ENCODE measurements at regions not wholly inside any gene's neighbourhood (a gene's known extent, or its start where the extent isn't known, plus 50 kb on each side); places are given as distances from the start of the nearest gene placed in this dataset.
A peak's percentile ranks its signal among the peaks of the same experiment; 100 is the strongest.

DNA sequence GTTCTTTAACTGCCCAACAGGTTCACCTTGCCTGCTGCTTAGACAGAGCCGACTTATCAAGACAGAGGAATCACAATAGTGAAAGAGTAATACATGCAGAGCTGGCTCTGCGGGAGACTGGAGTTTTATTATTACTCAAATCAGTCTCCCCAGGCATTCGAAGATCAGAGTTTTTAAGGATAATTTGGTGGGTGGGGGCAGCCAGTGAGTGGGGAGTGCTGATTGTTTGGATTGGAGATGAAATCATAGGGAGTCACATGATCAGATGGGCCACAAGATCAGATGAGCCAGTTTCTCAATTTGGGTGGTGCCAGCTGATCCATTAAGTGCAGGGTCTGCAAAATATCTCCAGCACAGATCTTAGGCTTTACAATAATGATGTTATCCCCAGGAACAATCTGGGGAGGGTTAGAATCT, 131.3 kb downstream of the AKR1D1 start:
- Histone ChIP-seq H3K9me3 (ENCODE audit: control insufficient read depth, low read length) (peaks cover 4% of the 10 kb centered on the region), H3K4ac (ENCODE audit: low read depth in 1 of 2, low read length in 2 of 2) (no peak overlapping the region), H3K27me3 (ENCODE audit: control insufficient read depth in 1 of 2, insufficient read depth in 1 of 2, low read length in 2 of 2) (no peaks in the 10 kb centered on the region), H3K14ac (ENCODE audit: low read length in 2 of 2) (no peak overlapping the region), H2BK15ac (ENCODE audit: low read depth, poor library complexity, severe bottlenecking) (no peak overlapping the region), H3K4me3 (ENCODE audit: insufficient read depth in 1 of 2, low read depth in 1 of 2, low read length in 2 of 2) (no peak overlapping the region), H3K9ac (ENCODE audit: low read length) (no peak overlapping the region), H2AK5ac (ENCODE audit: low read length, severe bottlenecking) (no peak overlapping the region), H4K8ac (ENCODE audit: low read length) (no peak overlapping the region), H3K23ac (ENCODE audit: low read length in 2 of 2) (no peak overlapping the region), H3K79me1 (replicated peaks; ENCODE audit: low read length, poor library complexity, severe bottlenecking) (no peaks in the 10 kb centered on the region), H4K91ac (ENCODE audit: low read length) (no peak overlapping the region), H2BK12ac (ENCODE audit: low read length in 2 of 2) (no peak overlapping the region), H3K4me1 (ENCODE audit: control insufficient read depth, insufficient read depth, low read depth, low read length) (peaks cover 5% of the 10 kb centered on the region), H2BK5ac (ENCODE audit: low read depth, low read length, poor library complexity, severe bottlenecking) (no peak overlapping the region), H2BK120ac (ENCODE audit: low read depth, low read length) (no peak overlapping the region), H3K18ac (ENCODE audit: low read depth in 1 of 2, low read length in 2 of 2) (no peak overlapping the region), H3K4me2 (ENCODE audit: low read length, poor library complexity, severe bottlenecking) (no peak overlapping the region), H2AFZ (ENCODE audit: low read depth, low read length) (no peak overlapping the region), H3K27ac (ENCODE audit: low read length, poor library complexity, severe bottlenecking) (no peak overlapping the region), H3K36me3 (ENCODE audit: control insufficient read depth in 1 of 2, insufficient read depth in 2 of 2, low read depth in 1 of 2, low read length in 2 of 2) (no peaks in the 10 kb centered on the region)
- no peak for DNase-seq
- WGBS = 74% methylated on average over 3 of the region's 3 CpGs

DNA sequence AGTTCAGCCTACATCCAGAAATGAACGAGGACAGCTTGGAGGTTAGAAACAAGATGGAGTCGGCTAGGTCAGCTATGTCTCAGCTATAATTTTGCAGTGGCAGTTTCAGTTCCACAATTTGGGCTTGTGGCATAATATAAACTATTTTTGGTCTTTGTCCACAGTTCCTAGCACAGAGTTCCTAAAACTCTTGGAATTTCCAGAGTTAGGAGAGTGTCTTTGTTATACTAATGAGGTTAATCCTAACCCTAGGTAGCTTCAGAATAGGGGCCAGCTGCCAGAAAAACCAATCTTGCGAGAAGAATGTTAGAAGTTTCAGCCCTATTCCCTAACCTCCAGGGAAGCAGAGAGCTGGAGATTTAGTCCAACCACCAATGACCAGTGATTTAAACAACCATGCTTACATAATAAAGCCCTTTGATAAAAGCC, 131.9 kb downstream of the AKR1D1 start:
- H2BK5ac ChIP-seq (ENCODE audit: low read depth, low read length, poor library complexity, severe bottlenecking) = no peak overlapping the region
- peaks cover 4% of the 10 kb centered on the region for H3K9me3 ChIP-seq (ENCODE audit: control insufficient read depth, low read length)
- peaks cover 5% of the 10 kb centered on the region for H3K4me1 ChIP-seq (ENCODE audit: control insufficient read depth, insufficient read depth, low read depth, low read length)
- DNase-seq = no peak
- H3K27me3 ChIP-seq (ENCODE audit: control insufficient read depth in 1 of 2, insufficient read depth in 1 of 2, low read length in 2 of 2) = no peaks in the 10 kb centered on the region
- no peak overlapping the region for H3K9ac ChIP-seq (ENCODE audit: low read length)
- no peak overlapping the region for H4K91ac ChIP-seq (ENCODE audit: low read length)
- no peak overlapping the region for H3K18ac ChIP-seq (ENCODE audit: low read depth in 1 of 2, low read length in 2 of 2)
- H2BK12ac ChIP-seq (ENCODE audit: low read length in 2 of 2) = no peak overlapping the region
- WGBS = 82% methylated on average over 3 of the region's 3 CpGs
- H2BK15ac ChIP-seq (ENCODE audit: low read depth, poor library complexity, severe bottlenecking) = no peak overlapping the region
- no peak overlapping the region for H3K14ac ChIP-seq (ENCODE audit: low read length in 2 of 2)
- H3K36me3 ChIP-seq (ENCODE audit: control insufficient read depth in 1 of 2, insufficient read depth in 2 of 2, low read depth in 1 of 2, low read length in 2 of 2) = no peaks in the 10 kb centered on the region
- no peak overlapping the region for H4K8ac ChIP-seq (ENCODE audit: low read length)
- no peak overlapping the region for H2AK5ac ChIP-seq (ENCODE audit: low read length, severe bottlenecking)
- no peak overlapping the region for H3K23ac ChIP-seq (ENCODE audit: low read length in 2 of 2)
- no peak overlapping the region for H3K27ac ChIP-seq (ENCODE audit: low read length, poor library complexity, severe bottlenecking)
- H2AFZ ChIP-seq (ENCODE audit: low read depth, low read length) = no peak overlapping the region
- H3K4ac ChIP-seq (ENCODE audit: low read depth in 1 of 2, low read length in 2 of 2) = no peak overlapping the region
- no peaks in the 10 kb centered on the region for H3K79me1 ChIP-seq (replicated peaks; ENCODE audit: low read length, poor library complexity, severe bottlenecking)
- H3K4me2 ChIP-seq (ENCODE audit: low read length, poor library complexity, severe bottlenecking) = no peak overlapping the region
- H3K4me3 ChIP-seq (ENCODE audit: insufficient read depth in 1 of 2, low read depth in 1 of 2, low read length in 2 of 2) = no peak overlapping the region
- no peak overlapping the region for H2BK120ac ChIP-seq (ENCODE audit: low read depth, low read length)

DNA sequence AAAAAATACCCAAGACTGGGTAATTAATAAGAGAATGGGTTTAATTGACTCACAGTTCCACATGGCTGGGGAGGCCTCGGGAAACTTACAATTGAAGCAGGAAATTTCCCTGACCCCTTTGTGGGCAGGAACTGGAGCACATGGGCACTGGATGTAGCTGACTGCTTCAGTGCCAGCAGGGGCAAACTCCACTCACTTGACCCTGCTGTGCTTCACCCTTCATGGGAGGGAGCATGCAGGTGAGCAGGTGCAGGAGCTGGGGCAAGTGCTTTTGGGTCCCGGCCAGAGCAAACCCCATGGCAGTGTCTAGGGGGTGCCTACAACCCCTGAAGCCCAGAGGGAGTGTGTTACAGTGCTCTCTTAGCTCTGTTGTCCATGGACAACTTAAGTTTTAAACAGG, 132.6 kb downstream of the AKR1D1 start:
- DNase-seq = no peak
- Histone ChIP-seq H3K9ac (ENCODE audit: low read length) (no peak overlapping the region), H3K23ac (ENCODE audit: low read length in 2 of 2) (no peak overlapping the region), H3K4ac (ENCODE audit: low read depth in 1 of 2, low read length in 2 of 2) (no peak overlapping the region), H2AK5ac (ENCODE audit: low read length, severe bottlenecking) (no peak overlapping the region), H3K27ac (ENCODE audit: low read length, poor library complexity, severe bottlenecking) (no peak overlapping the region), H2AFZ (ENCODE audit: low read depth, low read length) (no peak overlapping the region), H2BK12ac (ENCODE audit: low read length in 2 of 2) (no peak overlapping the region), H2BK15ac (ENCODE audit: low read depth, poor library complexity, severe bottlenecking) (no peak overlapping the region), H3K27me3 (ENCODE audit: control insufficient read depth in 1 of 2, insufficient read depth in 1 of 2, low read length in 2 of 2) (no peaks in the 10 kb centered on the region), H3K79me1 (replicated peaks; ENCODE audit: low read length, poor library complexity, severe bottlenecking) (no peaks in the 10 kb centered on the region), H2BK5ac (ENCODE audit: low read depth, low read length, poor library complexity, severe bottlenecking) (no peak overlapping the region), H3K18ac (ENCODE audit: low read depth in 1 of 2, low read length in 2 of 2) (no peak overlapping the region), H3K14ac (ENCODE audit: low read length in 2 of 2) (peak overlapping the region in 1 of 2 experiments; percentile 93), H3K4me3 (ENCODE audit: insufficient read depth in 1 of 2, low read depth in 1 of 2, low read length in 2 of 2) (no peak overlapping the region), H3K36me3 (ENCODE audit: control insufficient read depth in 1 of 2, insufficient read depth in 2 of 2, low read depth in 1 of 2, low read length in 2 of 2) (no peaks in the 10 kb centered on the region), H3K4me2 (ENCODE audit: low read length, poor library complexity, severe bottlenecking) (no peak overlapping the region), H2BK120ac (ENCODE audit: low read depth, low read length) (no peak overlapping the region), H3K9me3 (ENCODE audit: control insufficient read depth, low read length) (peaks cover 4% of the 10 kb centered on the region), H4K91ac (ENCODE audit: low read length) (no peak overlapping the region), H4K8ac (ENCODE audit: low read length) (no peak overlapping the region), H3K4me1 (ENCODE audit: control insufficient read depth, insufficient read depth, low read depth, low read length) (peaks cover 5% of the 10 kb centered on the region)
- 75% methylated on average over 2 of the region's 2 CpGs for WGBS

DNA sequence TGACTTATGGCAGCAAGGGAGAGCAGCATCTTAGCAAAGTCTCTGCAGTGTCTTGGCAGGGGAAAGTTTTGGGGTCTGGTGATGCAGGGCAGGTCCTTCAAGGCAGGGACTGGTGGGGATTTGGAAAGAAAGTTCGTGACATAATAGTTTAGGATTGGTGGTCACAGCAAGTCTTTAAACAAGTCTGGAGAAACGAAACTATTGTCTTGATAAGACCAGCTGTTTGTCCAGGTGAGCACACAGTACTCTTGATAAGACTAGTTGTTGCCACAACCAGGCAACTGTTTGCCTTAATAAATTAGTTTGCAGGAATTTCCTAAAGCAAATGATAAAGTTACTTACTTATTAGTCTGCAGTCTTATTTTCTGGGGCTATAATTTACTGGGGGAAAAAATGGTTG, 136.1 kb downstream of the AKR1D1 start:
- Histone ChIP-seq H2BK15ac (ENCODE audit: low read depth, poor library complexity, severe bottlenecking) (no peak overlapping the region), H3K9me3 (ENCODE audit: control insufficient read depth, low read length) (peaks cover 12% of the 10 kb centered on the region), H2BK12ac (ENCODE audit: low read length in 2 of 2) (no peak overlapping the region), H3K27me3 (ENCODE audit: control insufficient read depth in 1 of 2, insufficient read depth in 1 of 2, low read length in 2 of 2) (no peaks in the 10 kb centered on the region), H3K9ac (ENCODE audit: low read length) (no peak overlapping the region), H2AK5ac (ENCODE audit: low read length, severe bottlenecking) (no peak overlapping the region), H3K36me3 (ENCODE audit: control insufficient read depth in 1 of 2, insufficient read depth in 2 of 2, low read depth in 1 of 2, low read length in 2 of 2) (no peaks in the 10 kb centered on the region), H3K27ac (ENCODE audit: low read length, poor library complexity, severe bottlenecking) (no peak overlapping the region), H2BK120ac (ENCODE audit: low read depth, low read length) (no peak overlapping the region), H3K4ac (ENCODE audit: low read depth in 1 of 2, low read length in 2 of 2) (no peak overlapping the region), H3K4me1 (ENCODE audit: control insufficient read depth, insufficient read depth, low read depth, low read length) (peaks cover 3% of the 10 kb centered on the region), H3K4me3 (ENCODE audit: insufficient read depth in 1 of 2, low read depth in 1 of 2, low read length in 2 of 2) (no peak overlapping the region), H2BK5ac (ENCODE audit: low read depth, low read length, poor library complexity, severe bottlenecking) (no peak overlapping the region), H4K8ac (ENCODE audit: low read length) (no peak overlapping the region), H3K18ac (ENCODE audit: low read depth in 1 of 2, low read length in 2 of 2) (no peak overlapping the region), H2AFZ (ENCODE audit: low read depth, low read length) (no peak overlapping the region), H3K14ac (ENCODE audit: low read length in 2 of 2) (no peak overlapping the region), H3K79me1 (replicated peaks; ENCODE audit: low read length, poor library complexity, severe bottlenecking) (no peaks in the 10 kb centered on the region), H3K4me2 (ENCODE audit: low read length, poor library complexity, severe bottlenecking) (no peak overlapping the region), H4K91ac (ENCODE audit: low read length) (no peak overlapping the region), H3K23ac (ENCODE audit: low read length in 2 of 2) (no peak overlapping the region)
- WGBS = 58% methylated on average over 2 of the region's 2 CpGs
- no peak for DNase-seq

Data from mesenchymal stem cell (in vitro differentiated cells and primary cell).